Right hindlimb (tissue), 1 donor: ENCODE measurements at regions not wholly inside any gene's neighbourhood (a gene's known extent, or its start where the extent isn't known, plus 50 kb on each side); places are given as distances from the start of the nearest gene placed in this dataset.

Experiments used
- DNase-seq: peaks from one replicate; pipeline ENCODE4 v3.0.0-alpha.2; 2018

DNA sequence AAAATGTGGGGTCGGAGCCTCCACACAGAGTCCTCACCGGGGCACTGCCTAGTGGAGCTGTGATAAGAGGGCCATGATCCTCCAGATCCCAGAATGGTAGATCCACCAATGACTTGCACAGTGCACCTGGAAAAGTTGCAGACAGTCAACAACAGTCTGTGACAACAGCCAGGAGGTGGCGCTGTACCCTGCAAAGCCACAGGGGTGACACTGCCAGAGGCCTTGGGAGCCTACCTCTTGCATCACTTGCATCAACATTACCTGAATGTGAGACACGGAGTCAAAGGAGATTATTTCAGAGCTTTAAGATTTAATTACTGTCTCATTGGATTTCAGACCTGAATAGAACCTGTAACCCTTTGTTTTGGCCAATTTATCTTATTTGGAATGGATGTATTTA, 614.1 kb upstream of the CDH9 start:
- no peak for DNase-seq

DNA sequence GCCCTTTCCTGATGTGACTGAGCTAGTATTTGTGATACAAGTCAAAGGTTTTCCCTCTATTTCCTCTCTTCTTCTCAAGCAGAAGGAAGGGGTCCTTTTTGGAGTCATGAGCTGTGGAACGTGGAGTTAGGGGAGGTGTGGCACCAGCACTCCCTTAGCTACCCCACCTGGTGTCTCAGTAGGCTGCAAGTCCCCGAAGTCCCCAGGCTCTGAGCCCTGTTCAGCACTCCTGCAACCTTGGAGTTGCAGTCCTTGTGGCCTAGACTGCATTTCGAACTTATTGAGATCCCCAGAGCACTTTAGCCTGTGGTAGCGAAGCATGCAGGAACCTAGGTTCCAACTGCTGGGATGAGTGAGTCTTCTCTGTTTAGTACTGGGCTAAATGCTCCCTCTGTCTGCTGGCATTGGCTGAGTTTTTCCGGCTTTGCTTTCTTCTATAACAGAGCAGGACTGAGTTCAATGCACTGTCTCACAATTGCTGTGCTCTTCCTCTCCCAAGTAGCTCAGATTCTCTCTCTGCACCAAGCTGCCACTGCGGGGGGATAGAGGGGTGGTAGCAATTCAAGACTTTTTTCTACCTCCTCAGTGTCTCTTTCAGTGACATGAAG, 600.7 kb upstream of the CDH9 start:
- DNase-seq = no peak

GRCh38 chr5:27619982-27620381, 581.6 kb upstream of the CDH9 start:
- DNase-seq = no peak

DNA sequence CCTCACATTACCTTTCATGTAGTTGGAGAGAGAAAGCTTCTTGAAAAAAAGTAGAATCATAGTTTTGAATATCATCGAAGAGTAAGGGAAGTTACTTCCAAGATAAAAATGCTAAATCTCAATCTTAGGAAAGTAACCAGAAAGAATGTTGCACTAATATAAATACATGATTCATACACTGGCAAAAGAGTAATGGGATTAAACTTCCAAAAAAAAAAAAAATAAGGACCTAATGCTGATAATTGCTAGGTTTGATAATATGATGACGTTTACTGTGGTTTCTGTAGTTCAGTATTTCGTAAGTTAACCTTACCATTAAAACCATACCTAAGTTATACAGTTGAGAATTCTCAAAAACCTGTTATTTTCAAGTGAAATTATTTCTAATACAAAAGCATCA, 573.8 kb upstream of the CDH9 start:
- DNase-seq = no peak

DNA sequence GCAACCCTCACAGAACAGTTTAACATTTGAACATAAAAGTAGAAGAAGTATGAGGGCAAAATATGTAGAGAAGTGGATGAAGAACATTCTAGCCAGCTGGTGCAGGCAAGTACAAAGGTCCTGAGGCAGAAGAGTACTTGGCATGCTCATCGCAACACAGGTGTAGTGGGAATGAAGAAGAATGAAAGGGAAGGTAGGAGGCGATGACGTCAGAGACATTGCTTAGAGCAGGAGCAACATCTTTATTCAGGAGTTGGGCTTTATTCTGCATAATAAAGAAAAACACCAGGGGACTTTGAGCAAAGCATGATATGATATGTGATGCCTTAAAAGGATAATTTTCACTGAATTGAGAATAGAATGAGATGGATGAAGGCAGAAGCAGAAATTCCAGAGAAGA, 570.6 kb upstream of the CDH9 start:
- DNase-seq = no peak

- DNase-seq = no peak
Observed at GRCh38 chr5:27598576-27598975, 560.2 kb upstream of the CDH9 start.

DNA sequence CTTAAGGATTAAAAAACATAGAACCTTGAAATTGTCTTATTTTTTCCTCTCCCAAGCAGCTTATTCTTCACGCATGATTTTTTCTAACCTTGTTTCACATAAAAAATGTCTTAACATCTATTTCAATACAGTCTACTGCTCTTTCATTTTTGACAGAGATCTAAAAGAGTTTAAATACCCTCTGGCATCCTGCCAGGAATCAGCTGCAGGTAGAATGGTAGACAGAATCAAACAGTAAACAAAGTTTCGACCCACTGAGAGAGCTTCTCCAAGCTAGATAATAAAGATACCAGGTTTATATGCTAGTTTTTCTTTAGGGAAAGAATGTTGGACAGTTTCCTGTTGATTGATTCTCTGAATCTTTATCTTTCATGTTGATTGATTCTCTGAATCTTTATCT, 555.8 kb upstream of the CDH9 start:
- DNase-seq = no peak

GRCh38 chr5:27592231-27592630, 553.8 kb upstream of the CDH9 start:
- DNase-seq = no peak

GRCh38 chr5:27590503-27590902, 552.1 kb upstream of the CDH9 start:
- DNase-seq = no peak

GRCh38 chr5:27578279-27578678, 539.9 kb upstream of the CDH9 start:
- DNase-seq = no peak

- no peak for DNase-seq
Observed at GRCh38 chr5:27571681-27572080, 533.3 kb upstream of the CDH9 start.

GRCh38 chr5:27568811-27569210, 530.4 kb upstream of the CDH9 start:
- no peak for DNase-seq

DNA sequence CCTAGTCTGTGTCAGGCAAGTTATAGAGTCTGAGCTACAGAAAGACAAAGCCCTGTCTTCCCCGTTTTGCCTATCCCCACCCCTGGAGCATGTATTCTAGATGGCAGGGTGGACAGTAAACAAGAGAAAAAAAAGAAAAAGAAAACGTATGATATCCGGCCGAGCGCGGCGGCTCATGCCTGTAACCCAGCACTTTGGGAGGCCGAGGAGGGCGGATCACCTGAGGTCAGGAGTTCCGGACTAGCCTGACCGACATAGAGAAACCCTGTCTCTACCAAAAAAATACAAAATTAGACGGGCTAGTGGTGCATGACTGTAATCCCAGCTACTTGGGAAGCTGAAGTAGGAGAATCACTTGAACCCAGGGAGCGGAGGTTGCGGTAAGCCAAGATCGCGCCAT, 523.0 kb upstream of the CDH9 start:
- no peak for DNase-seq

- no peak for DNase-seq
Observed at GRCh38 chr5:27548484-27548883, 510.1 kb upstream of the CDH9 start.

DNA sequence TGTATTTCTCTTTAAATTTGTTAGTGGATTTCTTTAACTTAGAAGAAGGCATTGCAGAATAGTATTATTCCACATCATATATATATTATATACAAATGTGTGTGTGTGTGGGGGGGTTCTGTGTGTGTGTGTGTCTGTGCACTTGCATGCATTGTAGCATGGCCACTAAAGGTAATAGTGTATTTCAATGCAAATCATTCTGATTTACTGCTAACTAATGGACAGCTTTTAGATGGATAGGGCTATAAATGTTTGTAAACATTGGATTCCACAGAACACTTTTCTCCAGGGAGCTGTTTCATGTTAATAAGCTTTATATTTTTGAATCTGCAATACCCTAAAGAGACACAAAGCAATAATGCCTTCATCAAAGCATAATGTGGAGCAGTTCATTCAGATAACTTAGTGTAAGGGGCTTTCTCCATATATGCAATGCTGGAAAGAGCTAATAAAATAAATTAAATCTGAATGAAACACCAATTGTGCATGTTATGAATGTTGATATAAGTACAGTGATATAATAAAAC, 496.7 kb upstream of the CDH9 start:
- DNase-seq = no peak

DNA sequence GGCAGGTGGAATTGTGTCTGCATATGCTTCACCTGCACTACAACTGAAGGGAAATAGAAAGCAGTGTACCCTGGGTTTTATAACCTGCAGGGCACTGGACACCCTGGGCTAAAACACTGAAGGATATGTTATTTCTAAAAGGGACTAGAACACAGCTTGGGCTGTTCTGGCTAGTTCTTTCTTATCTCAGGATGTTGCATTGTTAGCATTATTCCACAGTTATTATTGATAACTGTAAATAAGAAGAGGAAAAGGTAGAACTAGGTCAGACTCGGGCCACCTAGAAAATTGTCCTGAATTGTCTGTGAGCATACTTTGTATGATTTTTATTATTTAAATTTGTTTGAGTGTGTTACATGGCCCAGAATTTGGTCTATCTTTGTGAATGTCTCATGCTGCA, 493.9 kb upstream of the CDH9 start:
- no peak for DNase-seq

- no peak for DNase-seq
Observed at GRCh38 chr5:27524515-27524914, 486.1 kb upstream of the CDH9 start.

- no peak for DNase-seq
Observed at GRCh38 chr5:27523629-27524028, 485.2 kb upstream of the CDH9 start.

DNA sequence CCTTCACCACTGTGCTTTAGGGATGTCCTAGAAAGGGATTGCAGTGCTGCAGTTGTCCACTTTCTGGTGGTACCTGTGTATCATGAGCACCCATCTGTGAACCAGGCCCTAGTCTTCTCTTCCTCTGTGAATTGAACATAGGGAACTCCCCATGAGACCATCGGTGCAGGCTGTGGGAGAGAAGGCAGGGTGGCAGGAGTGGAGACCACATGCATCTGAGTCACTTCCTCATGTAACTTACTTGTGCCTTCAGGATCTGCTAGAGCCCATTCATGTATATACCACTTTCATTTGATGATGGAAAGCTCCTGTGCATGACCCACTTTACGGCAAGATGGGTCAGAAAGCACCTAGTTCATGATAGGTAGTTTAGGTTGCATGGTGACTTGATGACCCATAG, 478.1 kb upstream of the CDH9 start:
- no peak for DNase-seq

DNA sequence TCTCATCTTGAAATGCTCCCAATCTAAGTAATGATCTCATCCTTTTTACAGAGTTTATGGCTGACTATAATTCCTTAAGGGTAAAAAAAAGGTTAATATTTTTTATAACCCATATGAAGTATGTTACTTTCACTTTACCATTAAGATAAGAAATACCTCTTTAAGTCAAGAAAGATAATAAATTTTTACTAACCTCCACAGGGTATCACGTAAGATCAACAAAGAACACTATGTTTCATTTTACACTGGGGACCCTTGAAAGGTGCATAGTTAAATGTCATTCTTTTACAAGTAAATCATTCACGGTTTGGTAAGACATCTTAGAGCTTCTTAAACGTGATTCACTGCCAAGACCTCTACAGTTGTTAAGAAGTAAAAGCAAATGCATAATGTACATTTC, 472.7 kb upstream of the CDH9 start:
- DNase-seq = no peak

DNA sequence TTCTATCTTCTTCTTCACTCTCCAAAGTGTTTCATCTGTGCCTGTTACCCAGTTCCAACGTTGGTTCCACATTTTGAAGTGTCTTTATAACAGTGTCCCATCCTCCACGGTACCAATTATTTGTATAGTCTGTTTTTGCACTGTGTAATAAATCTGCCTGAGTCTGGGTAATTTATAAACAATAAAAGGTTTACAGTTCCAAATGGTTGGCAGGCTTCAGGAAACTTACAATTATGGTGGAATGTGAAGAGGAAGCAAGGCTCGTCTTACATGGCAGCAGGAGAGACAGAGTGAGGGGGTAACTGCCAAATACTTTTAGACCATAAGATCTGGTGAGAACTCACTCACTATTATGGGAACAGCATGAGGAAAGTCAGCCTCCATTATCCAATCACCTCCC, 465.4 kb upstream of the CDH9 start:
- no peak for DNase-seq

DNA sequence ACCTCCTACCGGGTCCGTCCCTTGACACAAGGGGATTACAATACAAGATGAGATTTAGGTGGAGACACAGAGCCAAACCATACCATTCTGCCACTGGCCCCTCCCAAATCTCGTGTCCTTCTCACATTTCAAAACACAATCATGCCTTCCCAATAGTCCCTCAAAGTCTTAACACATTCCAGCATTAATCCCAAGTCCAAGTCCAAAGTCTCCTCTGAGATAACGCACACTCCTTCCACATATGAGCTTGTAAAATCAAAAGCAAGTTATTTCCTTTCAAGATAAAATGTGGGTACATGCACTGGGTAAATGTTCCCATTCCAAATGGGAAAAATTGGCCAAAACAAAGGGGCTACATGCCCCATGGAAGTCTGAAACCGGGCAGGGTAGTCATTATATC, 463.9 kb upstream of the CDH9 start:
- no peak for DNase-seq

DNA sequence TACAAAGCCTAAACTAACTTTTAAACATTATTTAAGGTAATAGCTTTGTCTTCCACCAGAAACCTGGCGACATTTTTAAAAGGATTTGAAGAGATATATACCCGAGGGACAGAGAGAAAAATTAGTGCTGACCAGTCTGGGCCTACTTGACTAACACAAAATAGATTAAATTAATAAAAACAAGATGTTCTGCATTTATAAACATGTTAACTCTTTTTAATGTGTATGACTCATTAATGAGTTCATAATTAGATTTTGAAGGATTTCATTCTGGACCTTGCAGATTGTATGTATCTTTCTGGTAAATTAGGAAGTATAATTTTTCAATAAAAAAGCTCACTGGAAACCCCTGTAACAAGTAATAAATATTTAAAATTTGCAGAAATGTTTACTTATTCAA, 459.1 kb upstream of the CDH9 start:
- DNase-seq = no peak

DNA sequence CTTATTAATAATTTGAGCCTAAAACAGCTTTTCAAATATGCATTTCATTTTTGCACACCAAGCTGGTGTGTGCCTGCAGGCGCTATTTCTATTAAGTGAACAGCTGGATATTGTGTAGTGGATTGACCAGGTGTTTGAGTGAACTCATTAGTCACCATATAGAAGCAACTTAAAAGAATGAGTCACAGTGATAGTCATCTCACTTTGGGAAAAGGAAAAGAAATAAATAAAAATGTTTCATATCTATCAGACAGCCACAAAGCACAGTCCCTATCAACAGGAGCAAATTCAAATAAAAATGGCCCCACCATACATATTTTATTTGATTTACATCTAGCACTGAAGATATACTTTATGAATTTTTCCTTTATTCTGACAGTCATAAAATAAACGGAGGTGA, 456.5 kb upstream of the CDH9 start:
- DNase-seq = no peak

DNA sequence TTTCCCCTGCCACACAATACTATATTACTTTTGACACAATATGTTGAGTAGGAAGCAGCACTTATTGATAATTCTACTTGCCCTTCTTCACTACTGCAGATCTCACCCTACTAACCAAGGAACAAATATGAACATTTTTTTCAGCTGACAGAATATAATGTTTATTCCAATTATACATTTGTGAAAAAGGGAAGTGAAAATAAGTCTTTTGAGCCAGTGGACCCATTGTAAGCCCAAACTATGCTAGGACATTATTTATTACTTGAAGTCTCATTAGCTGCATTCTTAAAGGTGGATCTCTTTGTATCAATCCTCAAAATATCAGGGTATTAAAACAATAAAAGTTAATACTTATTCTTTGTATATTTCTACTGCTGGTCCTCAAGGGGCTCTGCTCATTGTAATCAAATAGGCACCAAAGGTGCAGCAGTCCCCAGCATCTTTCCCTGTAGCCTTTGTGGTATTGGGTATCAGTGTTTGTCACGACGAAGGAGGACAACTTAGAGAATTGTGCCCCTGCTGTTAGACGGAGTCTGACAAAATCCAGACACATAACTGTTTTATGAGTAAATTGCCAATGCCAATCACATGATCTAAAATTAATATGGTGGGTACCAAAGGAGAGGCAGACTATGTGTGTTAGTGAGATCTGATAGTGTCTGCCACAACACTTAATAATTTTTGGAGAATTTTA, 453.5 kb upstream of the CDH9 start:
- no peak for DNase-seq
